CD8-positive, alpha-beta memory T cell (primary cell): ENCODE measurements at regions not wholly inside any gene's neighbourhood (a gene's known extent, or its start where the extent isn't known, plus 50 kb on each side); places are given as distances from the start of the nearest gene placed in this dataset.

ENCODE experiments used
- CTCF ChIA-PET: fragments of 350-600 bp; sonication (Branson Sonifier 250); formaldehyde crosslinking; loops from one replicate; lab custom pipeline; 2021; ENCODE audit warnings: antibody characterized with exemption; lab: Charles Lee
- POLR2A ChIA-PET: fragments of 350-600 bp; sonication (Branson Sonifier 250); formaldehyde crosslinking; loops from one replicate; lab custom pipeline; 2021; ENCODE audit warnings: antibody characterized with exemption; lab: Charles Lee
- DNase-seq, 5 donors: peaks; one replicate each; pipeline versions ENCODE4 v3.0.0 to v3.0.0-alpha.2; 2020 to 2022; ENCODE audit warnings: mixed read lengths in 1 of 5
- H3K27ac ChIP-seq: one replicate; pipeline ENCODE4 v1.7.0; 2013; ENCODE audit warnings: low read depth, mild to moderate bottlenecking, low read length, moderate library complexity
- H3K27me3 ChIP-seq: 2 replicates; pipeline ENCODE4 v1.7.0; 2013; ENCODE audit warnings: low read length, mild to moderate bottlenecking; ENCODE audit not compliant: insufficient read depth, poor library complexity, severe bottlenecking
- H3K36me3 ChIP-seq: 2 replicates; pipeline ENCODE4 v1.7.0; 2013; ENCODE audit warnings: mild to moderate bottlenecking, low read length, moderate library complexity; ENCODE audit not compliant: insufficient read depth
- H3K4me1 ChIP-seq: 2 replicates; pipeline ENCODE4 v1.7.0; 2013; ENCODE audit warnings: mild to moderate bottlenecking, low read length, moderate library complexity; ENCODE audit not compliant: insufficient read depth
- H3K4me3 ChIP-seq: 2 replicates; pipeline ENCODE4 v1.7.0; 2013; ENCODE audit warnings: mild to moderate bottlenecking, low read length
- H3K9me3 ChIP-seq: 2 replicates; pipeline ENCODE4 v1.7.0; 2013; ENCODE audit warnings: mild to moderate bottlenecking, low read length
- H3K27ac Mint-ChIP-seq, 8 donors: one replicate each; pipeline ENCODE4 v1.8.0; 2020 to 2021; ENCODE audit warnings: mixed read lengths in 8 of 8, mild to moderate bottlenecking in 6 of 8, inconsistent platforms in 3 of 8, moderate library complexity in 3 of 8
- H3K27me3 Mint-ChIP-seq, 2 donors: one replicate each; pipeline ENCODE4 v1.8.0; 2020 to 2021; ENCODE audit warnings: mixed read lengths in 2 of 2, mild to moderate bottlenecking in 1 of 2, moderate library complexity in 1 of 2
- H3K36me3 Mint-ChIP-seq, 3 donors: one replicate each; pipeline ENCODE4 v1.8.0; 2020 to 2021; ENCODE audit warnings: mixed read lengths in 3 of 3, inconsistent platforms in 1 of 3, mild to moderate bottlenecking in 1 of 3
- H3K4me1 Mint-ChIP-seq, 3 donors: one replicate each; pipeline ENCODE4 v1.8.0; 2020 to 2021; ENCODE audit warnings: mixed read lengths in 3 of 3, inconsistent platforms in 1 of 3, mild to moderate bottlenecking in 1 of 3
- H3K4me3 Mint-ChIP-seq, 7 donors: one replicate each; pipeline ENCODE4 v1.8.0; 2020 to 2021; ENCODE audit warnings: mixed read lengths in 7 of 7, mild to moderate bottlenecking in 6 of 7, moderate library complexity in 4 of 7, inconsistent platforms in 2 of 7
- H3K9me3 Mint-ChIP-seq, 5 donors: one replicate each; pipeline ENCODE4 v1.8.0; 2020 to 2022; ENCODE audit warnings: mixed read lengths in 5 of 5, mild to moderate bottlenecking in 3 of 5, moderate library complexity in 2 of 5, inconsistent platforms in 1 of 5

- H3K4me1 ChIP-seq: no peaks in the 10 kb centered on the region
- no peak overlapping the region for H3K27ac ChIP-seq
- H3K9me3 ChIP-seq: no peaks in the 10 kb centered on the region
- H3K4me1 Mint-ChIP-seq: no peaks in the 10 kb centered on the region
- H3K36me3 ChIP-seq: no peaks in the 10 kb centered on the region
- no peaks in the 10 kb centered on the region for H3K27me3 ChIP-seq
- H3K36me3 Mint-ChIP-seq: no peaks in the 10 kb centered on the region
- ChIA-PET CTCF (interaction anchor here (1.7 kb wide), 1 partner anchor 21 kb away, joined by 4 read pairs; no protein-coding TSS in a partner anchor), POLR2A (no interaction called here)
- peaks cover 0 to 23% (median 9%) of the 10 kb centered on the region in 5 donors for H3K9me3 Mint-ChIP-seq
- H3K4me3 ChIP-seq: no peak overlapping the region
- H3K4me3 Mint-ChIP-seq: no peak overlapping the region
- H3K27ac Mint-ChIP-seq: no peak overlapping the region
- no peak for DNase-seq
- H3K27me3 Mint-ChIP-seq: no peaks in the 10 kb centered on the region
Observed at GRCh38 chr18:55830544-55830943, 242.6 kb upstream of the TCF4 start.

- ChIA-PET POLR2A (no interaction called here), CTCF (no interaction called here)
- no peak for DNase-seq
- no peak overlapping the region for H3K27ac Mint-ChIP-seq
- no peaks in the 10 kb centered on the region for H3K4me1 Mint-ChIP-seq
- H3K36me3 Mint-ChIP-seq: no peaks in the 10 kb centered on the region
- Histone ChIP-seq H3K4me1 (no peaks in the 10 kb centered on the region), H3K27ac (no peak overlapping the region), H3K36me3 (no peaks in the 10 kb centered on the region), H3K9me3 (no peaks in the 10 kb centered on the region), H3K4me3 (no peak overlapping the region), H3K27me3 (no peaks in the 10 kb centered on the region)
- no peaks in the 10 kb centered on the region for H3K27me3 Mint-ChIP-seq
- peaks cover 0 to 17% (median 3%) of the 10 kb centered on the region in 5 donors for H3K9me3 Mint-ChIP-seq
- no peak overlapping the region for H3K4me3 Mint-ChIP-seq
Observed at GRCh38 chr18:55821219-55821618, 233.2 kb upstream of the TCF4 start.

- Mint-ChIP-seq H3K9me3 (peaks cover 0 to 17% (median 4%) of the 10 kb centered on the region in 5 donors), H3K4me3 (no peak overlapping the region), H3K4me1 (no peaks in the 10 kb centered on the region), H3K27ac (no peak overlapping the region), H3K27me3 (no peaks in the 10 kb centered on the region), H3K36me3 (no peaks in the 10 kb centered on the region)
- no peak for DNase-seq
- no peaks in the 10 kb centered on the region for H3K4me1 ChIP-seq
- H3K9me3 ChIP-seq: no peaks in the 10 kb centered on the region
- H3K36me3 ChIP-seq: no peaks in the 10 kb centered on the region
- no peaks in the 10 kb centered on the region for H3K27me3 ChIP-seq
- no peak overlapping the region for H3K4me3 ChIP-seq
- no peak overlapping the region for H3K27ac ChIP-seq
- CTCF ChIA-PET: no interaction called here
- POLR2A ChIA-PET: no interaction called here
Observed at GRCh38 chr18:55819448-55819847, 231.5 kb upstream of the TCF4 start.

GRCh38 chr18:55818284-55818683 is 230.3 kb upstream of the TCF4 start:
- peaks cover 0 to 17% (median 3%) of the 10 kb centered on the region in 5 donors for H3K9me3 Mint-ChIP-seq
- H3K4me3 Mint-ChIP-seq: no peak overlapping the region
- H3K4me1 Mint-ChIP-seq: no peaks in the 10 kb centered on the region
- Histone ChIP-seq H3K36me3 (no peaks in the 10 kb centered on the region), H3K4me1 (no peaks in the 10 kb centered on the region), H3K27me3 (no peaks in the 10 kb centered on the region), H3K27ac (no peak overlapping the region), H3K9me3 (no peaks in the 10 kb centered on the region), H3K4me3 (no peak overlapping the region)
- H3K27me3 Mint-ChIP-seq: no peaks in the 10 kb centered on the region
- no peaks in the 10 kb centered on the region for H3K36me3 Mint-ChIP-seq
- POLR2A ChIA-PET: no interaction called here
- DNase-seq: no peak
- H3K27ac Mint-ChIP-seq: no peak overlapping the region
- CTCF ChIA-PET: no interaction called here

GRCh38 chr18:55811925-55812324 is 223.9 kb upstream of the TCF4 start:
- DNase-seq: no peak
- no peaks in the 10 kb centered on the region for H3K4me1 ChIP-seq
- peaks cover 0 to 20% (median 2%) of the 10 kb centered on the region in 5 donors for H3K9me3 Mint-ChIP-seq
- H3K36me3 ChIP-seq: no peaks in the 10 kb centered on the region
- H3K27ac Mint-ChIP-seq: no peak overlapping the region
- no peaks in the 10 kb centered on the region for H3K9me3 ChIP-seq
- H3K36me3 Mint-ChIP-seq: no peaks in the 10 kb centered on the region
- H3K27ac ChIP-seq: no peak overlapping the region
- ChIA-PET POLR2A (interaction anchor here (0.5 kb wide), 1 partner anchor 175 kb away, joined by 4 read pairs; no protein-coding TSS in a partner anchor), CTCF (no interaction called here)
- H3K4me3 Mint-ChIP-seq: no peak overlapping the region
- no peaks in the 10 kb centered on the region for H3K27me3 ChIP-seq
- no peak overlapping the region for H3K4me3 ChIP-seq
- no peaks in the 10 kb centered on the region for H3K4me1 Mint-ChIP-seq
- H3K27me3 Mint-ChIP-seq: no peaks in the 10 kb centered on the region

- Mint-ChIP-seq H3K4me1 (no peaks in the 10 kb centered on the region), H3K27ac (no peak overlapping the region), H3K4me3 (no peak overlapping the region), H3K36me3 (no peaks in the 10 kb centered on the region), H3K9me3 (peaks cover 2 to 10% (median 5%) of the 10 kb centered on the region in 5 donors), H3K27me3 (peaks cover 0 to 3% of the 10 kb centered on the region in 2 donors)
- Histone ChIP-seq H3K27me3 (no peaks in the 10 kb centered on the region), H3K4me1 (no peaks in the 10 kb centered on the region), H3K4me3 (no peak overlapping the region), H3K27ac (no peak overlapping the region), H3K9me3 (no peaks in the 10 kb centered on the region), H3K36me3 (no peaks in the 10 kb centered on the region)
- DNase-seq: no peak
- ChIA-PET POLR2A (no interaction called here), CTCF (no interaction called here)
Observed at GRCh38 chr18:55805666-55806065, 217.7 kb upstream of the TCF4 start.

- no peaks in the 10 kb centered on the region for H3K27me3 Mint-ChIP-seq
- H3K4me3 Mint-ChIP-seq: no peak overlapping the region
- H3K4me1 Mint-ChIP-seq: no peaks in the 10 kb centered on the region
- ChIA-PET CTCF (no interaction called here), POLR2A (no interaction called here)
- no peak overlapping the region for H3K27ac Mint-ChIP-seq
- H3K27ac ChIP-seq: no peak overlapping the region
- peaks cover 3 to 9% (median 7%) of the 10 kb centered on the region in 5 donors for H3K9me3 Mint-ChIP-seq
- H3K36me3 Mint-ChIP-seq: no peaks in the 10 kb centered on the region
- H3K4me1 ChIP-seq: no peaks in the 10 kb centered on the region
- DNase-seq: no peak
- no peaks in the 10 kb centered on the region for H3K36me3 ChIP-seq
- no peaks in the 10 kb centered on the region for H3K9me3 ChIP-seq
- H3K27me3 ChIP-seq: no peaks in the 10 kb centered on the region
- no peak overlapping the region for H3K4me3 ChIP-seq
Observed at GRCh38 chr18:55795101-55795669, 207.2 kb upstream of the TCF4 start.

GRCh38 chr18:55794288-55795052 is 206.5 kb upstream of the TCF4 start:
- Histone ChIP-seq H3K27ac (no peak overlapping the region), H3K36me3 (no peaks in the 10 kb centered on the region), H3K9me3 (no peaks in the 10 kb centered on the region), H3K4me1 (no peaks in the 10 kb centered on the region), H3K27me3 (no peaks in the 10 kb centered on the region), H3K4me3 (no peak overlapping the region)
- H3K9me3 Mint-ChIP-seq: peaks cover 3 to 9% (median 7%) of the 10 kb centered on the region in 5 donors
- CTCF ChIA-PET: no interaction called here
- no peaks in the 10 kb centered on the region for H3K36me3 Mint-ChIP-seq
- H3K27ac Mint-ChIP-seq: no peak overlapping the region
- no peak for DNase-seq
- no peaks in the 10 kb centered on the region for H3K4me1 Mint-ChIP-seq
- H3K4me3 Mint-ChIP-seq: no peak overlapping the region
- H3K27me3 Mint-ChIP-seq: no peaks in the 10 kb centered on the region
- POLR2A ChIA-PET: no interaction called here
